SK-N-SH (cell line): ENCODE measurements at regions not wholly inside any gene's neighbourhood (a gene's known extent, or its start where the extent isn't known, plus 50 kb on each side); places are given as distances from the start of the nearest gene placed in this dataset.

Source experiments
- CTCF ChIA-PET: fragments of 300-600, 350-600 bp; formaldehyde crosslinking; extraction: SDS; loops from one replicate; lab custom pipeline; 2021; lab: Yijun Ruan, JAX
- POLR2A ChIA-PET: fragments of 350-600 bp; sonication (Branson Sonifier 250); formaldehyde crosslinking; extraction: SDS; loops from one replicate; lab custom pipeline; 2020; ENCODE audit warnings: antibody characterized with exemption, inconsistent platforms; lab: Yijun Ruan, JAX
- DNase-seq: peaks from one replicate; pipeline ENCODE4 v3.0.0; 2012
- H2AFZ ChIP-seq: fragments of 200-600 bp; sonication (generic); 2 replicates; pipeline ENCODE4 v1.8.1; 2016; ENCODE audit warnings: antibody characterized with exemption, mild to moderate bottlenecking, low read depth
- H3F3A ChIP-seq: fragments of 200-600 bp; sonication (generic); replicated peaks from 2 replicates; pipeline ENCODE3; 2016; ENCODE audit warnings: antibody characterized with exemption, mild to moderate bottlenecking; ENCODE audit not compliant: insufficient read depth
- H3K27ac ChIP-seq, 2 experiments: fragments of 200-500 bp in 1 of 2; fragments of 200-600 bp in 1 of 2; sonication (Bioruptor generic) in 1 of 2; sonication (generic), shearing (Covaris generic) in 1 of 2; 2 replicates each; pipeline versions ENCODE4 v1.5.1 to v1.6.1; 2014 to 2016; ENCODE audit warnings: low read depth in 2 of 2, inconsistent platforms in 1 of 2, low read length in 1 of 2, mild to moderate bottlenecking in 1 of 2, mixed read lengths in 1 of 2
- H3K27me3 ChIP-seq: fragments of 200-600 bp; sonication (generic), shearing (Covaris generic); 2 replicates; pipeline ENCODE4 v1.6.1; 2016; ENCODE audit warnings: mixed run types; ENCODE audit not compliant: insufficient read depth
- H3K36me3 ChIP-seq, 2 experiments: fragments of 200-500 bp in 1 of 2; fragments of 200-600 bp in 1 of 2; sonication (Bioruptor generic) in 1 of 2; sonication (generic) in 1 of 2; replicated peaks in 1 of 2; 2 replicates each; pipeline versions ENCODE3 to v1.5.1; 2014 to 2016; ENCODE audit warnings: low read length in 1 of 2, mild to moderate bottlenecking in 1 of 2; ENCODE audit not compliant: insufficient read depth in 2 of 2, control insufficient read depth in 1 of 2
- H3K4me1 ChIP-seq, 2 experiments: fragments of 200-500 bp in 1 of 2; fragments of 200-600 bp in 1 of 2; sonication (Bioruptor generic) in 1 of 2; sonication (generic), shearing (Covaris generic) in 1 of 2; 2 replicates each; pipeline versions ENCODE4 v1.5.1 to v1.6.1; 2014 to 2016; ENCODE audit warnings: low read depth in 1 of 2, low read length in 1 of 2, mixed run types in 1 of 2; ENCODE audit not compliant: insufficient read depth in 2 of 2, control insufficient read depth in 1 of 2
- H3K4me2 ChIP-seq: fragments of 200-600 bp; sonication (generic), shearing (Covaris generic); 2 replicates; pipeline ENCODE4 v1.6.1; 2017; ENCODE audit warnings: mixed run types
- H3K4me3 ChIP-seq, 2 experiments: fragments of 200-500 bp in 1 of 2; fragments of 200-600 bp in 1 of 2; sonication (Bioruptor generic) in 1 of 2; sonication (generic), shearing (Covaris generic) in 1 of 2; 2 replicates each; pipeline versions ENCODE4 v1.5.1 to v1.8.1; 2014 to 2016; ENCODE audit warnings: low read depth in 2 of 2, inconsistent platforms in 1 of 2, low read length in 1 of 2, mild to moderate bottlenecking in 1 of 2, mixed read lengths in 1 of 2, moderate library complexity in 1 of 2
- H3K79me2 ChIP-seq: fragments of 200-600 bp; sonication (generic); 2 replicates; pipeline ENCODE4 v1.8.1; 2017; ENCODE audit warnings: mild to moderate bottlenecking; ENCODE audit not compliant: insufficient read depth
- H3K9ac ChIP-seq: fragments of 200-600 bp; sonication (generic); 2 replicates; pipeline ENCODE4 v1.6.1; 2017; ENCODE audit warnings: mixed run types
- H3K9me2 ChIP-seq: fragments of 200-600 bp; sonication (generic); 2 replicates; pipeline ENCODE4 v1.6.1; 2017; ENCODE audit warnings: mixed run types
- H3K9me3 ChIP-seq: fragments of 200-600 bp; sonication (generic); 2 replicates; pipeline ENCODE4 v1.6.1; 2017; ENCODE audit warnings: mixed run types, mild to moderate bottlenecking, moderate library complexity
- H4K20me1 ChIP-seq: fragments of 200-600 bp; sonication (generic); 2 replicates; pipeline ENCODE4 v1.6.1; 2017; ENCODE audit warnings: mild to moderate bottlenecking, mixed run types; ENCODE audit not compliant: insufficient read depth
- CHD2 ChIP-seq: fragments of 150-350 bp; IDR thresholded peaks from 2 replicates; pipeline ENCODE4 v1.6.1; 2018; ENCODE audit warnings: low read length; ENCODE audit not compliant: partially characterized antibody
- ELF1 ChIP-seq: IDR thresholded peaks from 2 replicates; pipeline ENCODE4 v1.4.0; 2012
- FOXJ3 ChIP-seq: sonication (generic); formaldehyde crosslinking; IDR thresholded peaks from 2 replicates; pipeline ENCODE4 v1.5.1; 2020; ENCODE audit warnings: mild to moderate bottlenecking, missing genetic modification reagents
- GATA2 ChIP-seq: sonication (generic); formaldehyde crosslinking; IDR thresholded peaks from 2 replicates; pipeline ENCODE4 v1.5.0; 2020; ENCODE audit warnings: mild to moderate bottlenecking, missing genetic modification reagents
- JUND ChIP-seq: IDR thresholded peaks from 2 replicates; pipeline ENCODE4 v1.4.0; 2012
- MEF2A ChIP-seq: IDR thresholded peaks from 2 replicates; pipeline ENCODE4 v1.4.0; 2012; ENCODE audit warnings: low read depth, borderline replicate concordance
- MXI1 ChIP-seq: IDR thresholded peaks from 2 replicates; pipeline ENCODE4 v1.6.1; 2012; ENCODE audit warnings: mild to moderate bottlenecking, low read depth, low read length, improper control_type of control experiment
- NRF1 ChIP-seq: IDR thresholded peaks from 2 replicates; pipeline ENCODE4 v1.6.1; 2012; ENCODE audit warnings: low read depth, mild to moderate bottlenecking, low read length
- RCOR1 ChIP-seq: fragments of 150-350 bp; IDR thresholded peaks from 2 replicates; pipeline ENCODE4 v1.6.1; 2017; ENCODE audit warnings: antibody characterized with exemption, low read length
- REST ChIP-seq: IDR thresholded peaks from 2 replicates; pipeline ENCODE4 v1.6.1; 2012; ENCODE audit warnings: mild to moderate bottlenecking, low read depth, low read length, moderate library complexity
- RFX5 ChIP-seq: IDR thresholded peaks from 2 replicates; pipeline ENCODE4 v1.6.1; 2012; ENCODE audit warnings: mild to moderate bottlenecking, improper control_type of control experiment, low read length
- RXRA ChIP-seq: IDR thresholded peaks from 2 replicates; pipeline ENCODE4 v1.4.0; 2012; ENCODE audit warnings: low read depth, mild to moderate bottlenecking, borderline replicate concordance
- TAF1 ChIP-seq: IDR thresholded peaks from 2 replicates; pipeline ENCODE4 v1.6.1; 2012; ENCODE audit warnings: low read depth, mild to moderate bottlenecking, low read length, moderate library complexity, borderline replicate concordance
- TCF12 ChIP-seq: IDR thresholded peaks from 2 replicates; pipeline ENCODE4 v1.4.0; 2012
- WGBS: methylation state at CpG from one replicate; pipeline ENCODE4 v1.1.6; 2017; ENCODE audit warnings: low lambda C conversion rate; 5-methylcytosine and 5-hydroxymethylcytosine counted together
- TF ChIP-seq, protein P1 (sequence below): IDR thresholded peaks from 2 replicates; pipeline ENCODE4; 2012
- TF ChIP-seq, protein P2 (sequence below): fragments of 150-350 bp; IDR thresholded peaks from 2 replicates; pipeline ENCODE4 v1.6.1; 2017; ENCODE audit warnings: antibody characterized with exemption, low read length, low read depth, borderline replicate concordance

DNA sequence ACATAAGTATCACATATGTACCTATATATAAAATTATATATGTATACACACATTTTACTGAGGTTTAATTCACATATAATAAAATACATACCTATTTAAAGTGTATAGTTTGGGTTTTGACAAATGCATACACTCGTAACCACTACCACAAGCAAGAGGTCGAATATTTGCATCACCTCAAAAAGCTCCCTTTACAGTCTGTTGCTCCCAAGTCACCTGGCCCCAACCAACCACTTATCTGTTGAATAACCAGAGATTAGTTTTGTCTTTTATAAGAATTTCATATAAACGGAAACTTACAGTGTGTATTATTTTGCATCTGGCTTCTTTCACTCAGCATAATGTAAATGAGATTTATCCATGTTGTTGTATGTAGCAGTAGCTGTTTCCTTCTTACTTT, 218.9 kb downstream of the MAT2B start (continued):
- TF ChIP-seq MEF2A (no peak), REST (no peak), ELF1 (no peak), RFX5 (no peak)
- TF ChIP-seq, protein P1, sequence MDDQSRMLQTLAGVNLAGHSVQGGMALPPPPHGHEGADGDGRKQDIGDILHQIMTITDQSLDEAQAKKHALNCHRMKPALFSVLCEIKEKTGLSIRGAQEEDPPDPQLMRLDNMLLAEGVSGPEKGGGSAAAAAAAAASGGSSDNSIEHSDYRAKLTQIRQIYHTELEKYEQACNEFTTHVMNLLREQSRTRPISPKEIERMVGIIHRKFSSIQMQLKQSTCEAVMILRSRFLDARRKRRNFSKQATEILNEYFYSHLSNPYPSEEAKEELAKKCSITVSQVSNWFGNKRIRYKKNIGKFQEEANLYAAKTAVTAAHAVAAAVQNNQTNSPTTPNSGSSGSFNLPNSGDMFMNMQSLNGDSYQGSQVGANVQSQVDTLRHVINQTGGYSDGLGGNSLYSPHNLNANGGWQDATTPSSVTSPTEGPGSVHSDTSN: no peak

DNA sequence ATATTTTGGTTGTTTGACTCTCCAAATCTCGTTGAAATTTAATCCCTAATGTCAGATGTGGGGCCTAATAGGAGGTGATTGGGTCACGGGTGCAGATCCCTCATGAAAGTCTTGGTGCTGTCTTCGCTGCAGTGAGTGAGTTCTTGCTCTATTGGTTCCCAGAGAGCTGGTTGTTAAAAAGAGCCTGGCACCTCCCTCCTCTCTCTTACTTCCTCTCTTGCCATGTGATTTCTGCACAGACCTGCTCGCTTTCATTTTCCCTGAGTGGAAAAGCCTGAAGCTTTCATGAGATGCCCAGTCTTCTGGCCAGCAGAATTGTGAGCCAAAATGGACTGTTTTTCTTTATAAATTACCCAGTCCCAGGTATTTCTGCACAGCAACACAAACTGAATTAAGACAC, 221.6 kb downstream of the MAT2B start:
- Histone ChIP-seq H3K9me3 (no peaks in the 10 kb centered on the region), H4K20me1 (no peaks in the 10 kb centered on the region), H3K4me3 (no peak overlapping the region), H3K79me2 (no peaks in the 10 kb centered on the region), H3K4me2 (no peak overlapping the region), H3K9me2 (no peaks in the 10 kb centered on the region), H3K36me3 (no peaks in the 10 kb centered on the region), H3K9ac (no peak overlapping the region), H3K4me1 (no peaks in the 10 kb centered on the region), H3K27ac (no peak overlapping the region), H2AFZ (no peak overlapping the region), H3K27me3 (no peaks in the 10 kb centered on the region), H3F3A (no peaks in the 10 kb centered on the region)
- 52% methylated on average over 4 of the region's 4 CpGs for WGBS
- ChIA-PET CTCF (no interaction called here), POLR2A (no interaction called here)
- TF ChIP-seq ELF1 (no peak), NRF1 (no peak)
- no peak for DNase-seq

- no peaks in the 10 kb centered on the region for H3K9me3 ChIP-seq
- CTCF ChIA-PET: interaction anchor here (1.3 kb wide), 1 partner anchor 34 kb away, joined by 3 read pairs; no protein-coding TSS in a partner anchor
- DNase-seq: no peak
- TF ChIP-seq GATA2 (CRISPR knock-in tag) (no peak), FOXJ3 (CRISPR knock-in tag) (no peak), RCOR1 (no peak), RXRA (no peak), MXI1 (no peak), MEF2A (no peak), REST (no peak), TCF12 (no peak), CHD2 (no peak), TAF1 (no peak), JUND (no peak)
- TF ChIP-seq, protein P2, sequence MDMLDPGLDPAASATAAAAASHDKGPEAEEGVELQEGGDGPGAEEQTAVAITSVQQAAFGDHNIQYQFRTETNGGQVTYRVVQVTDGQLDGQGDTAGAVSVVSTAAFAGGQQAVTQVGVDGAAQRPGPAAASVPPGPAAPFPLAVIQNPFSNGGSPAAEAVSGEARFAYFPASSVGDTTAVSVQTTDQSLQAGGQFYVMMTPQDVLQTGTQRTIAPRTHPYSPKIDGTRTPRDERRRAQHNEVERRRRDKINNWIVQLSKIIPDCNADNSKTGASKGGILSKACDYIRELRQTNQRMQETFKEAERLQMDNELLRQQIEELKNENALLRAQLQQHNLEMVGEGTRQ: no peak
Measured at GRCh38 chr5:163730206-163730756, 224.9 kb downstream of the MAT2B start.

More at GRCh38 chr5:163730206-163730756, 224.9 kb downstream of the MAT2B start:
- H3K36me3 ChIP-seq: no peaks in the 10 kb centered on the region
- H3K9me2 ChIP-seq: no peaks in the 10 kb centered on the region
- no peaks in the 10 kb centered on the region for H3F3A ChIP-seq
- H3K9ac ChIP-seq: no peak overlapping the region
- no peaks in the 10 kb centered on the region for H4K20me1 ChIP-seq
- no peaks in the 10 kb centered on the region for H3K4me1 ChIP-seq
- no peaks in the 10 kb centered on the region for H3K27me3 ChIP-seq
- no peak overlapping the region for H2AFZ ChIP-seq
- no peak overlapping the region for H3K4me2 ChIP-seq
- 55% methylated on average over 5 of the region's 5 CpGs for WGBS
- no peaks in the 10 kb centered on the region for H3K79me2 ChIP-seq
- POLR2A ChIA-PET: no interaction called here
- H3K4me3 ChIP-seq: no peak overlapping the region
- no peak overlapping the region for H3K27ac ChIP-seq
